ENCODE measurements at regions not wholly inside any gene's neighbourhood (a gene's known extent, or its start where the extent isn't known, plus 50 kb on each side); places are given as distances from the start of the nearest gene placed in this dataset.

GRCh38 chr13:50730496-50731351 lies 112.8 kb downstream of the DLEU7 start:
- no peak for DNase-seq (ENCODE audit: low read depth)
- TF ChIP-seq POLR2A (IDR thresholded peaks at IDR 0.05; ENCODE audit: extremely low read depth, insufficient read length): no peak
- TF ChIP-seq MYC (IDR thresholded peaks at IDR 0.05; ENCODE audit: low read depth, low read length): no peak
- TF ChIP-seq CTCF (IDR thresholded peaks at IDR 0.05; ENCODE audit: low read depth, low read length): no peak
- no peak overlapping the region for H3K4me3 ChIP-seq (ENCODE audit: low read depth, low read length)

GRCh38 chr13:50731400-50731799 lies 112.1 kb downstream of the DLEU7 start:
- TF ChIP-seq POLR2A (IDR thresholded peaks at IDR 0.05; ENCODE audit: extremely low read depth, insufficient read length) (no peak), MYC (IDR thresholded peaks at IDR 0.05; ENCODE audit: low read depth, low read length) (no peak), CTCF (IDR thresholded peaks at IDR 0.05; ENCODE audit: low read depth, low read length) (no peak), MAX (IDR thresholded peaks at IDR 0.05; ENCODE audit: low read depth, low read length) (no peak)
- DNase-seq (ENCODE audit: low read depth): no peak
- no peak overlapping the region for H3K4me3 ChIP-seq (ENCODE audit: low read depth, low read length)

- no peak for DNase-seq (ENCODE audit: low read depth)
- no peak overlapping the region for H3K4me3 ChIP-seq (ENCODE audit: low read depth, low read length)
- TF ChIP-seq MAX (IDR thresholded peaks at IDR 0.05; ENCODE audit: low read depth, low read length): no peak
- no peak for TF ChIP-seq MYC (IDR thresholded peaks at IDR 0.05; ENCODE audit: low read depth, low read length)
- no peak for TF ChIP-seq CTCF (IDR thresholded peaks at IDR 0.05; ENCODE audit: low read depth, low read length)
- TF ChIP-seq POLR2A (IDR thresholded peaks at IDR 0.05; ENCODE audit: extremely low read depth, insufficient read length): no peak
Observed at GRCh38 chr13:50732712-50733111, 110.8 kb downstream of the DLEU7 start.

GRCh38 chr13:50733392-50733791 lies 110.1 kb downstream of the DLEU7 start:
- no peak for DNase-seq (ENCODE audit: low read depth)
- TF ChIP-seq MAX (IDR thresholded peaks at IDR 0.05; ENCODE audit: low read depth, low read length): no peak
- TF ChIP-seq MYC (IDR thresholded peaks at IDR 0.05; ENCODE audit: low read depth, low read length): no peak
- TF ChIP-seq CTCF (IDR thresholded peaks at IDR 0.05; ENCODE audit: low read depth, low read length): no peak
- TF ChIP-seq POLR2A (IDR thresholded peaks at IDR 0.05; ENCODE audit: extremely low read depth, insufficient read length): no peak
- no peak overlapping the region for H3K4me3 ChIP-seq (ENCODE audit: low read depth, low read length)

- no peak for DNase-seq (ENCODE audit: low read depth)
- no peak overlapping the region for H3K4me3 ChIP-seq (ENCODE audit: low read depth, low read length)
- no peak for TF ChIP-seq CTCF (IDR thresholded peaks at IDR 0.05; ENCODE audit: low read depth, low read length)
- TF ChIP-seq MAX (IDR thresholded peaks at IDR 0.05; ENCODE audit: low read depth, low read length): no peak
- TF ChIP-seq POLR2A (IDR thresholded peaks at IDR 0.05; ENCODE audit: extremely low read depth, insufficient read length): no peak
- no peak for TF ChIP-seq MYC (IDR thresholded peaks at IDR 0.05; ENCODE audit: low read depth, low read length)
Observed at GRCh38 chr13:50735071-50735470, 108.4 kb downstream of the DLEU7 start.
